Endothelial cell of umbilical vein (primary cell): ENCODE measurements at regions not wholly inside any gene's neighbourhood (a gene's known extent, or its start where the extent isn't known, plus 50 kb on each side); places are given as distances from the start of the nearest gene placed in this dataset.

Experiments
- BruUV-seq: library from RNA; stranded (reverse); fragments of 400-500 nt; replicated peaks from 2 replicates; lab custom pipeline; 2021; lab: Mats Ljungman, UMichigan
- CTCF ChIA-PET: fragments of 300-600, 350-600 bp; sonication (Branson Sonifier 250); formaldehyde crosslinking; loops from one replicate; lab custom pipeline; 2021; ENCODE audit warnings: antibody characterized with exemption, inconsistent platforms; lab: Charles Lee
- POLR2A ChIA-PET: fragments of 300-600, 350-600 bp; sonication (Branson Sonifier 250); formaldehyde crosslinking; loops from one replicate; lab custom pipeline; 2021; ENCODE audit warnings: antibody characterized with exemption, inconsistent platforms; lab: Charles Lee
- DNase-seq: peaks from one replicate; pipeline ENCODE4 v3.0.0-alpha.2; 2011; ENCODE audit warnings: low read depth, low spot score
- FAIRE-seq: peaks from 2 replicates; lab custom pipeline; 2011; peaks lifted over from hg19 to GRCh38; lab: Jason Lieb, UNC
- H2AFZ ChIP-seq: 2 replicates; pipeline ENCODE4 v1.6.0; 2012; ENCODE audit warnings: low read depth, low read length, control low read depth, inconsistent platforms
- H3K27ac ChIP-seq: 2 replicates; pipeline ENCODE4 v1.5.1; 2011; ENCODE audit warnings: low read depth, mild to moderate bottlenecking, control low read depth, low read length, moderate library complexity; ENCODE audit not compliant: insufficient read depth
- H3K27me3 ChIP-seq, 2 experiments: 2 replicates each; pipeline versions ENCODE4 v1.6.0 to v1.6.1; 2011; ENCODE audit warnings: low read length in 2 of 2, mixed read lengths in 1 of 2; ENCODE audit not compliant: control insufficient read depth in 2 of 2, insufficient read depth in 2 of 2
- H3K36me3 ChIP-seq, 2 experiments: 2 replicates in 1 of 2; 3 replicates in 1 of 2; pipeline ENCODE4 v1.5.1; 2011; ENCODE audit warnings: low read length in 2 of 2, mild to moderate bottlenecking in 1 of 2, moderate library complexity in 1 of 2; ENCODE audit not compliant: control insufficient read depth in 2 of 2, insufficient read depth in 2 of 2; ENCODE audit errors: extremely low read depth in 1 of 2
- H3K4me1 ChIP-seq: 3 replicates; pipeline ENCODE4 v1.5.1; 2011; ENCODE audit warnings: mild to moderate bottlenecking, low read length; ENCODE audit not compliant: control insufficient read depth, insufficient read depth; ENCODE audit errors: extremely low read depth
- H3K4me2 ChIP-seq: 2 replicates; pipeline ENCODE4 v1.6.1; 2011; ENCODE audit warnings: low read length, control low read depth, mixed read lengths; ENCODE audit not compliant: insufficient read depth
- H3K4me3 ChIP-seq, 3 experiments: fragments of 200-600 bp in 1 of 3; sonication (generic), shearing (Covaris generic) in 1 of 3; replicated peaks in 1 of 3; 2 replicates each; pipeline ENCODE4 v1.5.1; 2011 to 2016; ENCODE audit warnings: control low read depth in 3 of 3, low read length in 3 of 3, mild to moderate bottlenecking in 2 of 3, inconsistent platforms in 1 of 3, low read depth in 1 of 3, moderate library complexity in 1 of 3; ENCODE audit not compliant: insufficient read depth in 1 of 3
- H3K79me2 ChIP-seq: 2 replicates; pipeline ENCODE4 v1.6.0; 2012; ENCODE audit warnings: low read length, inconsistent platforms; ENCODE audit not compliant: control insufficient read depth, insufficient read depth
- H3K9ac ChIP-seq: replicated peaks from 2 replicates; pipeline ENCODE3; 2011; ENCODE audit warnings: low read length, control low read depth; ENCODE audit not compliant: insufficient read depth; ENCODE audit errors: extremely low read depth
- H3K9me1 ChIP-seq: replicated peaks from 3 replicates; pipeline ENCODE4 v1.6.0; 2011; ENCODE audit warnings: mild to moderate bottlenecking, low read length; ENCODE audit not compliant: control insufficient read depth, insufficient read depth; ENCODE audit errors: extremely low read depth
- H3K9me3 ChIP-seq: replicated peaks from 2 replicates; pipeline ENCODE4 v1.5.1; 2012; ENCODE audit warnings: low read length, inconsistent platforms; ENCODE audit not compliant: control insufficient read depth, insufficient read depth
- H4K20me1 ChIP-seq: replicated peaks from 2 replicates; pipeline ENCODE3; 2011; ENCODE audit warnings: mild to moderate bottlenecking, low read length; ENCODE audit not compliant: control insufficient read depth, insufficient read depth; ENCODE audit errors: extremely low read depth
- CTCF ChIP-seq, 2 donors: IDR thresholded peaks; 1 replicate in 1 of 2; 2 replicates in 1 of 2; pipeline ENCODE4 v1.5.1; 2011; ENCODE audit warnings: low read length in 2 of 2, mild to moderate bottlenecking in 2 of 2, moderate library complexity in 2 of 2, control low read depth in 1 of 2, inconsistent platforms in 1 of 2, low read depth in 1 of 2; ENCODE audit not compliant: insufficient read depth in 1 of 2; ENCODE audit errors: extremely low read depth in 1 of 2
- EZH2 ChIP-seq: IDR thresholded peaks from 2 replicates; pipeline ENCODE4 v1.6.1; 2012; ENCODE audit warnings: borderline replicate concordance, low read depth, mild to moderate bottlenecking, moderate library complexity, low read length, inconsistent platforms; ENCODE audit not compliant: severe bottlenecking
- FOS ChIP-seq: IDR thresholded peaks from 2 replicates; pipeline ENCODE4 v1.6.1; 2011; ENCODE audit warnings: mild to moderate bottlenecking, low read length, moderate library complexity, borderline replicate concordance; ENCODE audit not compliant: insufficient read depth
- GATA2 ChIP-seq: IDR thresholded peaks from 2 replicates; pipeline ENCODE4 v1.7.0; 2011; ENCODE audit warnings: low read depth, mild to moderate bottlenecking, moderate library complexity, mixed read lengths, low read length; ENCODE audit not compliant: insufficient read length, insufficient read depth
- JUN ChIP-seq: IDR thresholded peaks from 2 replicates; pipeline ENCODE4 v1.6.1; 2011; ENCODE audit warnings: borderline replicate concordance, low read depth; ENCODE audit not compliant: insufficient read length, insufficient read depth
- MAX ChIP-seq: IDR thresholded peaks from 2 replicates; pipeline ENCODE4 v1.6.1; 2011; ENCODE audit not compliant: insufficient read depth, insufficient read length
- MYC ChIP-seq: IDR thresholded peaks from one replicate; pipeline ENCODE4 v1.6.1; 2011; ENCODE audit warnings: mild to moderate bottlenecking, low read depth, low read length
- POLR2A ChIP-seq: IDR thresholded peaks from 2 replicates; pipeline ENCODE4 v1.6.1; 2012; ENCODE audit warnings: low read depth, mild to moderate bottlenecking, control low read depth, low read length
- POLR2AphosphoS5 ChIP-seq: IDR thresholded peaks from 2 replicates; pipeline ENCODE4 v1.6.1; 2012; ENCODE audit warnings: low read depth, mild to moderate bottlenecking, control low read depth, low read length, moderate library complexity; ENCODE audit not compliant: insufficient read depth
- dilution Hi-C: fragments of 300-500 bp; cut with MboI; formaldehyde crosslinking; loops from one replicate; pipeline ENCODE4 v1.15.0; 2019; ENCODE audit warnings: low sequenced_read_pairs; ENCODE audit not compliant: extremely low pct_ligation_motif_present
- intact Hi-C: fragments of 100-400 bp; cut with micrococcal nuclease; formaldehyde crosslinking; loops from one replicate; pipeline ENCODE4 v1.10.0; 2022

GRCh38 chr13:75052616-75053015 lies 429.4 kb downstream of the TBC1D4 start:
- H3K27ac ChIP-seq, result no peak overlapping the region
- DNase-seq (no peak), FAIRE-seq (no peak)
- TF ChIP-seq EZH2 (no peak), MYC (no peak), POLR2AphosphoS5 (no peak), GATA2 (no peak), JUN (no peak), FOS (no peak), MAX (no peak)
- dilution Hi-C loops, result no loop called here
- no peaks in the 10 kb centered on the region for H3K9me1 ChIP-seq
- BruUV-seq, result no TSS peak
- intact Hi-C loops, result no loop called here
- H3K79me2 ChIP-seq, result no peaks in the 10 kb centered on the region
- POLR2A ChIA-PET, result no interaction called here
- no peak overlapping the region for H3K9ac ChIP-seq
- H3K4me2 ChIP-seq, result no peak overlapping the region
- H4K20me1 ChIP-seq, result no peaks in the 10 kb centered on the region
- H2AFZ ChIP-seq, result no peak overlapping the region
- H3K9me3 ChIP-seq, result no peaks in the 10 kb centered on the region
- CTCF ChIA-PET, result no interaction called here
- no peaks in the 10 kb centered on the region for H3K36me3 ChIP-seq
- no peak overlapping the region for H3K4me3 ChIP-seq
- no peaks in the 10 kb centered on the region for H3K4me1 ChIP-seq
- no peaks in the 10 kb centered on the region for H3K27me3 ChIP-seq

GRCh38 chr13:75050419-75051046 lies 431.4 kb downstream of the TBC1D4 start:
- POLR2A ChIA-PET, result no interaction called here
- intact Hi-C loops (no loop called here), dilution Hi-C loops (no loop called here)
- Histone ChIP-seq H3K9me1 (no peaks in the 10 kb centered on the region), H3K9ac (no peak overlapping the region), H3K79me2 (no peaks in the 10 kb centered on the region), H3K4me1 (no peaks in the 10 kb centered on the region), H3K4me2 (no peak overlapping the region), H3K4me3 (no peak overlapping the region), H3K36me3 (no peaks in the 10 kb centered on the region), H2AFZ (no peak overlapping the region), H4K20me1 (no peaks in the 10 kb centered on the region), H3K27ac (no peak overlapping the region), H3K27me3 (no peaks in the 10 kb centered on the region), H3K9me3 (no peaks in the 10 kb centered on the region)
- DNase-seq, result no peak
- CTCF ChIA-PET, result no interaction called here
- FAIRE-seq, result no peak
- BruUV-seq, result no TSS peak
- no peak for TF ChIP-seq GATA2
- TF ChIP-seq POLR2AphosphoS5, result no peak
- TF ChIP-seq EZH2, result no peak
- TF ChIP-seq CTCF (IDR thresholded peaks at IDR 0.05; ENCODE audit: extremely low read depth in 1 of 2, insufficient read depth in 1 of 2, low read depth in 1 of 2, low read length in 2 of 2), result no peak
- TF ChIP-seq MAX, result no peak
- TF ChIP-seq POLR2A, result no peak
- no peak for TF ChIP-seq FOS
- TF ChIP-seq JUN, result no peak
- no peak for TF ChIP-seq MYC
